Activated CD4-positive, alpha-beta T cell treated with anti-CD3 and anti-CD28 coated beads, Interleukin-2, amount 10 ng/mL, durations not matched to agents 24 days and 14 days (primary cell): ENCODE measurements at regions not wholly inside any gene's neighbourhood (a gene's known extent, or its start where the extent isn't known, plus 50 kb on each side); places are given as distances from the start of the nearest gene placed in this dataset.

ENCODE experiments used
- DNase-seq: peaks from one replicate; pipeline ENCODE4 v3.0.0; 2022
- H3K27ac Mint-ChIP-seq: one replicate; pipeline ENCODE4 v1.8.0; 2022; ENCODE audit warnings: mild to moderate bottlenecking, mixed read lengths
- H3K27me3 Mint-ChIP-seq: one replicate; pipeline ENCODE4 v1.8.0; 2022; ENCODE audit warnings: mixed read lengths
- H3K36me3 Mint-ChIP-seq: one replicate; pipeline ENCODE4 v1.8.0; 2022; ENCODE audit warnings: low read depth, mild to moderate bottlenecking, mixed read lengths
- H3K4me1 Mint-ChIP-seq: one replicate; pipeline ENCODE4 v1.8.0; 2021; ENCODE audit warnings: mixed read lengths
- H3K4me3 Mint-ChIP-seq: one replicate; pipeline ENCODE4 v1.8.0; 2022; ENCODE audit warnings: mild to moderate bottlenecking, moderate library complexity, mixed read lengths
- H3K9me3 Mint-ChIP-seq: one replicate; pipeline ENCODE4 v1.8.0; 2021; ENCODE audit warnings: mixed read lengths
- intact Hi-C: fragments of 100-400 bp; cut with micrococcal nuclease; formaldehyde crosslinking; loops from one replicate; pipeline ENCODE4 v1.15.1; 2023

DNA sequence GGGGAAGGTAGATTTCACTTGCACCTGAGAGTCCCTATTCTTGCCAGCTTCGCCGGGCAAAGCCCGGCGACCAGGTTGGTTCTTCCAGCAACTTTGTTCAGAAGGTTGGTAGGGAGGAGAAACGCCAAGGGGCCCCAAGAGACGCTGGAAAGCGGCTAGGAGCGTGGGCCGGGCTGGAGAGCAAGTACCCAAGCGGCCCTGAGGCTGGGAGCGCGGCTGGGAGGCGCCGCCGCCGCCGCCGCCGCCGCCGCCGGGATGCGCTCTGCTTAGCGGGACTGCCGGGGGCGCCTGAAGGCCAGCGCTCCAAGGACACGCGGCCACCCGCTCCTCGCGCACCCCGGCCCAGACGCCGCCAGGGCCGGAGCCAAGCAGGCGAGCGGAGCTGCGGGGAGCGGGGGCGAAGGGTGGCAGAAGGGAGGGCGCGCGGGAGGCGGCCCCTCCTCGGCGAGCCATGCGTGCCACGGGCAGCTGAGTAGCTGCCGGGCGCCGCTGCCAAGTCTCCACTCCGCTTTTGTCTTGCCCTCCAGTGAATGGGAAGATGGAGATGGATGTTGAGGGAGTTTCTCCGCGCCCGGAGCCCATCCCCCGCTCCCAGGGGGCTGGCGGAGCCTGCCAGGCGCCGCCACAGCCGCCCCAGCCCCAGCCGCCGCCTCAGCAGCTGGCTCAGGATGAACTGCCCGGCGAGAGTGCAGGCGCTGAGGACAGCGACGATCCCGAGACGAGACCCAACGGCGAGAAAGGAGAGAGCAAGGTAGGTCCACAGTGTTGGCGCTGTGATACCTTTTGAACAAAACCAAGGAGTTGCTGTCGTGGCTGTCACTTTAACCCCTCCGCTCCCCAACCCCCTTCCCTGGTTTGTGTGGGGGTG lies 227.4 kb upstream of the AZI2 start:
- H3K4me1 Mint-ChIP-seq, result no peaks in the 10 kb centered on the region

DNA sequence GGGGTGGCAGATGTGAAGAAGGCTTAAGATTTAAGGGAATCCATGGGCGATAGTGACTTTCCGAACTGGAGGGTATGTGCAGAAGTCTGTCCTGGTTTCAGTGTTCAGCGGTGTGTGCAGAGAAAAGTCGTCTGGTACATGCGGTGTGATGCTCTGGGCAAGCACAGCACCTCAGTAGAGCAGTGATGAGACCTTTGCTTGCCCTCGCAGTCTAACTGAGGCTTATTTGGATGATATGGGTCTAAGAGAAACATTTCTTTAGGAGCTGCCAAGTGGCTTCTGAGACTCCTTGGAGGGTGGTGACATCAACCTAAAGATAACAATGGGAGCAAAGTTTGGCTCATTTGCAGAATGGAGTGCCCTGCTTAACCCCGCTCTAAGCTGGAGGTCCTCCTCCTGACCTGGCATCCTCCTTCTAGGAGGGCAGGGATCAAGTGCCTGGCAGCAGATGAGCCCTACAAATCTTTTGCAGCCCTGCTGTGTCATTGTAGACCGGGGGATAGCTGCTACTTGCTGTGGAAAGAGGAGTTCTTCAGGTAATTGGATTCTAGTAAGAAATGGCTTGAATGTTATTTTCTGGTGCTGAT lies 228.1 kb upstream of the AZI2 start:
- H3K27me3 Mint-ChIP-seq, result peaks cover 54% of the 10 kb centered on the region
- no peak for DNase-seq
- no peak overlapping the region for H3K4me3 Mint-ChIP-seq
- H3K4me1 Mint-ChIP-seq, result no peaks in the 10 kb centered on the region
- no peak overlapping the region for H3K27ac Mint-ChIP-seq
- H3K36me3 Mint-ChIP-seq, result no peaks in the 10 kb centered on the region
- H3K9me3 Mint-ChIP-seq, result no peaks in the 10 kb centered on the region
- intact Hi-C loops, result loop anchor here (5.0 kb wide), 1 partner anchor 859 kb away; no protein-coding TSS in a partner anchor

More for the DNA sequence above, 227.4 kb upstream of the AZI2 start:
- Mint-ChIP-seq H3K4me3 (no peak overlapping the region), H3K36me3 (no peaks in the 10 kb centered on the region), H3K9me3 (no peaks in the 10 kb centered on the region), H3K27ac (no peak overlapping the region), H3K27me3 (peaks cover 54% of the 10 kb centered on the region)
- intact Hi-C loops, result loop anchor here (5.0 kb wide), 1 partner anchor 859 kb away; no protein-coding TSS in a partner anchor
- DNase-seq, result no peak

DNA sequence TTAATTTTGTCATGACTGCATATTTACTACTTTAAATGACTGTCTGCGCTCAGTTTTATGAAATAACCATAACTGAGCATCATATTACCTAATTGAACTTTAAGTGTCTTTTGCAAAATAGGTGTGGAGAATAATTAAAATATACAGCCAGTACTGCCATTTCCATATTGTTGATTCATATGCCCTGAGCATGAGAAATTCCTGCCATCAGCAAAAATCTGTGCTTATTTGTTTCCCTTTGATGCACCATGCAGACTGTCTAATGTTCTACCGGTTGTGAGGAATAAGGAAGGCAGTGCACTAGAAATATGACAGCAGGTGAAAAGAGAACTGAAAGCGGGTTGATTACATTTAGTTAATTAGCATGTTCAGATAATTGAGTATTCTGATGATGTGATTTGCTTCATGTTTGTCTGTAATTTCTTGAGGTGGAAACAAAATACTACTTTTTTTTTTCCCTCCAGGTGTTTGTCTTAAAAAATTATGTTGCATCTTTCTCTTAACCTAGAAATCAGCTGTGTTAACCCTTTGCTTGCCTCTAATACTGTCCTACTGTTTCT lies 229.4 kb upstream of the AZI2 start:
- H3K4me1 Mint-ChIP-seq, result no peaks in the 10 kb centered on the region
- intact Hi-C loops, result loop anchor here (5.0 kb wide), 1 partner anchor 861 kb away; no protein-coding TSS in a partner anchor
- no peak overlapping the region for H3K27ac Mint-ChIP-seq
- H3K4me3 Mint-ChIP-seq, result no peak overlapping the region
- DNase-seq, result no peak
- H3K9me3 Mint-ChIP-seq, result no peaks in the 10 kb centered on the region
- no peaks in the 10 kb centered on the region for H3K36me3 Mint-ChIP-seq
- H3K27me3 Mint-ChIP-seq, result peaks cover 51% of the 10 kb centered on the region

GRCh38 chr3:28586325-28586724 lies 237.7 kb upstream of the AZI2 start:
- intact Hi-C loops, result no loop called here
- Mint-ChIP-seq H3K4me1 (no peaks in the 10 kb centered on the region), H3K27ac (no peak overlapping the region), H3K36me3 (no peaks in the 10 kb centered on the region), H3K9me3 (no peaks in the 10 kb centered on the region), H3K4me3 (no peak overlapping the region), H3K27me3 (no peaks in the 10 kb centered on the region)
- no peak for DNase-seq

- H3K36me3 Mint-ChIP-seq, result no peaks in the 10 kb centered on the region
- DNase-seq, result no peak
- H3K4me1 Mint-ChIP-seq, result no peaks in the 10 kb centered on the region
- intact Hi-C loops, result no loop called here
- H3K4me3 Mint-ChIP-seq, result no peak overlapping the region
- no peaks in the 10 kb centered on the region for H3K27me3 Mint-ChIP-seq
- no peak overlapping the region for H3K27ac Mint-ChIP-seq
- H3K9me3 Mint-ChIP-seq, result no peaks in the 10 kb centered on the region
Observed at GRCh38 chr3:28587723-28588122, 239.1 kb upstream of the AZI2 start.

DNA sequence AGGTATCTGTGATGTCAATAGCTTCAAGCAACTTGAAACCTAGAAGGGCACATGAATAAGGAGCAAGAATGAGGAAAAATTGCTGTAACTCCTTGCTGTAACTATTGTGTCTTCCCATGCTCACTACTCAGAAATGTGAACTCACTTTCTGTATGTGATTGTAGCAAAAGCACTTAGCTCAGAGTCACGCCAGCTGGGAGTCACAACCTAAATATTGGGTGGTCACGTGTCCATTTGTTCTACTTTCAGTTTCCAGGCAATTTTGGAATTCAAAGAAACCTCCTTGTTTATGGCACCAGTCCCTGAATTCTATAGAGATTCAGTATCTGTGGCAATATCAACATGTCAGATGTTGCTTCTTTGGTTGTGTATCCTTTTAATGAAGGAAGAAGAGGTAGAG lies 241.6 kb upstream of the AZI2 start:
- intact Hi-C loops, result no loop called here
- Mint-ChIP-seq H3K27me3 (no peaks in the 10 kb centered on the region), H3K4me1 (no peaks in the 10 kb centered on the region)

DNA sequence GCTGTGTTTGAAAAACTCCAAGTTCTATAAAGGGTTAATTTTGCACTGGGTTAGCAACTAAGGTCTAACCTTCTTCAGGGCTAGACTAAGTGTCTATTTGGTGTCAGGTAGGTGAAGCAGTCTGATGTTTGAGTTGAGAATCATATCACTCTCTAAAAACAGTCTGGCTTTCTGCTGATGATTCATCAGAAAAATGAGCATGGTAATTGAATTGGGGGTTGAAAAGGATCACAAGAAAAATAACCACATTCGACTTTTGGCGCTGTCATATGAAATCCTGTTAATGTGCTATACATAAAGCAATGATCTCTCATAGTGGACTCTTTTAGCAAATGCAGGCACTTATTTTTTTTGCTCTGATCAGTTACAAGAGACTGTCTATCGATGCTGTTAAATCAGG lies 242.2 kb upstream of the AZI2 start:
- Mint-ChIP-seq H3K4me3 (no peak overlapping the region), H3K27ac (no peak overlapping the region), H3K9me3 (no peaks in the 10 kb centered on the region), H3K27me3 (no peaks in the 10 kb centered on the region), H3K36me3 (no peaks in the 10 kb centered on the region), H3K4me1 (no peaks in the 10 kb centered on the region)
- DNase-seq, result no peak
- intact Hi-C loops, result no loop called here

More for the DNA sequence above, 241.6 kb upstream of the AZI2 start:
- no peak overlapping the region for H3K4me3 Mint-ChIP-seq
- no peak for DNase-seq
- no peaks in the 10 kb centered on the region for H3K9me3 Mint-ChIP-seq
- no peaks in the 10 kb centered on the region for H3K36me3 Mint-ChIP-seq
- no peak overlapping the region for H3K27ac Mint-ChIP-seq

- Mint-ChIP-seq H3K4me1 (no peaks in the 10 kb centered on the region), H3K4me3 (no peak overlapping the region), H3K36me3 (no peaks in the 10 kb centered on the region), H3K27ac (no peak overlapping the region), H3K27me3 (no peaks in the 10 kb centered on the region), H3K9me3 (no peaks in the 10 kb centered on the region)
- no peak for DNase-seq
- intact Hi-C loops, result no loop called here
Observed at GRCh38 chr3:28595372-28595771, 246.7 kb upstream of the AZI2 start.

- DNase-seq, result no peak
- Mint-ChIP-seq H3K27ac (no peak overlapping the region), H3K4me1 (no peaks in the 10 kb centered on the region), H3K4me3 (no peak overlapping the region), H3K27me3 (no peaks in the 10 kb centered on the region), H3K9me3 (no peaks in the 10 kb centered on the region), H3K36me3 (no peaks in the 10 kb centered on the region)
- intact Hi-C loops, result no loop called here
Observed at GRCh38 chr3:28597452-28597851, 248.8 kb upstream of the AZI2 start.

- no peak overlapping the region for H3K4me3 Mint-ChIP-seq
- H3K27me3 Mint-ChIP-seq, result no peaks in the 10 kb centered on the region
- no peak overlapping the region for H3K27ac Mint-ChIP-seq
- H3K36me3 Mint-ChIP-seq, result no peaks in the 10 kb centered on the region
- no peaks in the 10 kb centered on the region for H3K4me1 Mint-ChIP-seq
- intact Hi-C loops, result no loop called here
- no peak for DNase-seq
- H3K9me3 Mint-ChIP-seq, result no peaks in the 10 kb centered on the region
Observed at GRCh38 chr3:28598165-28598564, 249.5 kb upstream of the AZI2 start.

- Mint-ChIP-seq H3K27ac (no peak overlapping the region), H3K36me3 (no peaks in the 10 kb centered on the region), H3K4me3 (no peak overlapping the region), H3K9me3 (no peaks in the 10 kb centered on the region), H3K27me3 (no peaks in the 10 kb centered on the region), H3K4me1 (no peaks in the 10 kb centered on the region)
- intact Hi-C loops, result no loop called here
- no peak for DNase-seq
Observed at GRCh38 chr3:28601291-28601690, 252.7 kb upstream of the AZI2 start.

GRCh38 chr3:28606283-28606682 lies 257.7 kb upstream of the AZI2 start:
- Mint-ChIP-seq H3K27me3 (no peaks in the 10 kb centered on the region), H3K27ac (no peak overlapping the region), H3K4me3 (no peak overlapping the region), H3K4me1 (no peaks in the 10 kb centered on the region), H3K9me3 (no peaks in the 10 kb centered on the region), H3K36me3 (no peaks in the 10 kb centered on the region)
- intact Hi-C loops, result no loop called here
- no peak for DNase-seq

GRCh38 chr3:28612232-28612631 lies 263.6 kb upstream of the AZI2 start:
- no peak overlapping the region for H3K27ac Mint-ChIP-seq

DNA sequence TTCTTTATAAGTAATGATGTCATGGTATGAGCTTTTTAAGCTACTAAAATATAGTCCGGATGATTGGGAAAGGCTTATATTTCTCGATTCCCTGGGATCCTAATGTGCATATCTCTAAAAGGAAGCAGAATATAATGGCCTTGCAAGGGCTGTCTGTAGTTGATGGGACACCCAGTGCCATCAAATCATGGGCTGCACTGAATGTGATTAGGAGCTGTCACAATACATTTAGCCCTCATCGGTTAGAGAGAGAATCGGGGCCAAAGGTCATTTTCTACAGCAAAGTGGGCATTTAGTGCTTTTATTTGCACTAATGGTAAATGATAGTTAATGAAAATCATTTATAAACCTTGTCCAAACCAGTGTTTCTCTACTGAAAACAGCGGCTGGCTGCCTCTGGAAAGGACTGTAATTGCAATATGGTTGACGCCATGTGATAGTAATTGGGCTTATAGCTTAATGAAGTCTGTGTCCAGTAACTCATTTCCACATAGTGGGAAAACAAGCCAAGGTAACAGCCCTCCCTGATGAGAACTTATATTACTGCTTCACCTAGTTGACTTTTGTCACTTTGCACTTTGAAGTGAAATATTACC lies 265.0 kb upstream of the AZI2 start:
- Mint-ChIP-seq H3K4me1 (no peaks in the 10 kb centered on the region), H3K27me3 (no peaks in the 10 kb centered on the region), H3K9me3 (no peaks in the 10 kb centered on the region), H3K36me3 (no peaks in the 10 kb centered on the region), H3K27ac (no peak overlapping the region), H3K4me3 (no peak overlapping the region)
- no peak for DNase-seq
- intact Hi-C loops, result no loop called here

More at GRCh38 chr3:28612232-28612631, 263.6 kb upstream of the AZI2 start:
- H3K9me3 Mint-ChIP-seq, result no peaks in the 10 kb centered on the region
- DNase-seq, result no peak
- no peak overlapping the region for H3K4me3 Mint-ChIP-seq
- H3K27me3 Mint-ChIP-seq, result no peaks in the 10 kb centered on the region
- no peaks in the 10 kb centered on the region for H3K4me1 Mint-ChIP-seq
- intact Hi-C loops, result no loop called here
- H3K36me3 Mint-ChIP-seq, result no peaks in the 10 kb centered on the region
